Natural killer cell treated with Interleukin-12 subunit alpha and Interleukin-12 subunit beta and Interleukin-15 and Interleukin-18, amount 100 ng/mL, for 72 hours (primary cell): ENCODE measurements at regions not wholly inside any gene's neighbourhood (a gene's known extent, or its start where the extent isn't known, plus 50 kb on each side); places are given as distances from the start of the nearest gene placed in this dataset.

Experiments used
- ATAC-seq, 2 donors: fragments of 150-1000 bp; cut with Tn5 transposase in 1 of 2; sonication (Bioruptor Pico), chemical (Tn5 transposase) in 1 of 2; 2 replicates each; pipeline ENCODE4 v1.10.0; 2021
- DNase-seq: peaks from one replicate; pipeline ENCODE4 v3.0.0; 2022; ENCODE audit warnings: low spot score
- H3K27ac Mint-ChIP-seq, 2 donors: 1 replicate in 1 of 2; 2 replicates in 1 of 2; pipeline ENCODE4 v1.8.0; 2022; ENCODE audit warnings: mixed read lengths in 2 of 2, mild to moderate bottlenecking in 1 of 2, moderate library complexity in 1 of 2
- H3K27me3 Mint-ChIP-seq, 2 donors: 1 replicate in 1 of 2; 2 replicates in 1 of 2; pipeline ENCODE4 v1.8.0; 2022; ENCODE audit warnings: mixed read lengths in 2 of 2
- H3K36me3 Mint-ChIP-seq: one replicate; pipeline ENCODE4 v1.8.0; 2022; ENCODE audit warnings: mixed read lengths
- H3K4me1 Mint-ChIP-seq, 2 donors: 1 replicate in 1 of 2; 2 replicates in 1 of 2; pipeline ENCODE4 v1.8.0; 2022; ENCODE audit warnings: low read depth in 2 of 2, mixed read lengths in 2 of 2, mild to moderate bottlenecking in 1 of 2
- H3K4me3 Mint-ChIP-seq: one replicate; pipeline ENCODE4 v1.8.0; 2022; ENCODE audit warnings: mixed read lengths
- H3K9me3 Mint-ChIP-seq: 2 replicates; pipeline ENCODE4 v1.8.0; 2022; ENCODE audit warnings: mixed read lengths

- no peak overlapping the region for H3K27ac Mint-ChIP-seq
- no peak overlapping the region for H3K4me3 Mint-ChIP-seq
- no peaks in the 10 kb centered on the region for H3K4me1 Mint-ChIP-seq
- DNase-seq (no peak), ATAC-seq (no peak)
- no peaks in the 10 kb centered on the region for H3K36me3 Mint-ChIP-seq
- peaks cover 13 to 41% of the 10 kb centered on the region in 2 donors for H3K27me3 Mint-ChIP-seq
- no peaks in the 10 kb centered on the region for H3K9me3 Mint-ChIP-seq
These were observed 169.8 kb upstream of the FOXD3 start for GRCh38 chr1:63152572-63152971.

DNA sequence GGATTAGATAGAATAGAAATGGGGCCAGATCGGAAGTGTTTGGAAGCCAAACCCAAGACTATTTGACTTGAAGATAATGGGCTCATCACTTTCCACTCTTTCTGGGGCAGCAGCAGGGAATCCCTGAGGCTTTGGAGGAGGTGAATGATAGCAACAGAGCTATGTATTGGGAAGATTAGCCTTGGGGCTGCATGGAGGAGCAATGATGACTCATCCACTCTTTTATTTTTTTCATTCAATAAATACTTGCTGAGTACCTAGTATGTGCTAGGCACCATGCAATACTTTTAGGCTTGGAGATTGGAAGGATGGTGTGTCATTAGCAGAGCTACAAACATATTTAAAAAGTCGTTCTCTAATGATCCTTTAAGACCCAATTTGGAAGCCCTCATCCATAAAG lies 166.9 kb upstream of the FOXD3 start:
- H3K27ac Mint-ChIP-seq: no peak overlapping the region
- H3K4me3 Mint-ChIP-seq: no peak overlapping the region
- no peak for DNase-seq
- no peak for ATAC-seq
- H3K36me3 Mint-ChIP-seq: no peaks in the 10 kb centered on the region
- peaks cover 13 to 50% of the 10 kb centered on the region in 2 donors for H3K27me3 Mint-ChIP-seq
- H3K4me1 Mint-ChIP-seq: no peaks in the 10 kb centered on the region
- H3K9me3 Mint-ChIP-seq: no peaks in the 10 kb centered on the region

GRCh38 chr1:63157085-63157484 lies 165.3 kb upstream of the FOXD3 start:
- Mint-ChIP-seq H3K27me3 (peaks cover 7 to 37% of the 10 kb centered on the region in 2 donors), H3K4me1 (no peaks in the 10 kb centered on the region), H3K27ac (no peak overlapping the region), H3K9me3 (no peaks in the 10 kb centered on the region), H3K36me3 (no peaks in the 10 kb centered on the region), H3K4me3 (no peak overlapping the region)
- DNase-seq (no peak), ATAC-seq (no peak)

GRCh38 chr1:63169057-63169456 lies 153.3 kb upstream of the FOXD3 start:
- peaks cover 5 to 14% of the 10 kb centered on the region in 2 donors for H3K27me3 Mint-ChIP-seq
- H3K9me3 Mint-ChIP-seq: peaks cover 4% of the 10 kb centered on the region
- no peaks in the 10 kb centered on the region for H3K36me3 Mint-ChIP-seq
- ATAC-seq (no peak), DNase-seq (no peak)
- H3K4me3 Mint-ChIP-seq: no peak overlapping the region
- H3K4me1 Mint-ChIP-seq: no peaks in the 10 kb centered on the region
- no peak overlapping the region for H3K27ac Mint-ChIP-seq

GRCh38 chr1:63173161-63173560 lies 149.2 kb upstream of the FOXD3 start:
- Mint-ChIP-seq H3K27ac (no peak overlapping the region), H3K27me3 (peaks cover 0 to 5% of the 10 kb centered on the region in 2 donors), H3K4me3 (no peak overlapping the region), H3K4me1 (no peaks in the 10 kb centered on the region), H3K9me3 (peaks cover 3% of the 10 kb centered on the region), H3K36me3 (no peaks in the 10 kb centered on the region)
- ATAC-seq (no peak), DNase-seq (no peak)

GRCh38 chr1:63189677-63190076 lies 132.7 kb upstream of the FOXD3 start:
- Mint-ChIP-seq H3K36me3 (no peaks in the 10 kb centered on the region), H3K27ac (no peak overlapping the region), H3K9me3 (no peaks in the 10 kb centered on the region), H3K27me3 (peaks cover 0 to 6% of the 10 kb centered on the region in 2 donors), H3K4me3 (no peak overlapping the region), H3K4me1 (no peaks in the 10 kb centered on the region)
- ATAC-seq (no peak), DNase-seq (no peak)

DNA sequence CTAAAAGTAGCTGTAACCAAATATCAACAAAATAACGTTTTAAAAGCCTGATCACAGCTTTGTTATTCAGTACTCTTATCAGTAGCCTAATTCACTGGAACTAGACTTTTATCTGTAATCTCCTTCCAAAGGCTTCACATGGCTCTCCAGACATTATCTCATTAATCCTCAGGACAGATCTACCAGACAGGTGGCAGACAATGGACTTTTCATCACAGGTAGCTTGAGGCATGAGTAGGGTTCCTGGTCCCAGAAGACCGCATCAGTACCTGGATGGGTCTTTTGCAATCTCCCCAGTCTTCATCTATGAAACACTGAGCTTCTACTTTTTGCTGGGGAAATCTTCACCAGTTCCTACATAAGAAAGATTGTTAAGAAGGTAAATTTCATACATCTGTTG lies 132.2 kb upstream of the FOXD3 start:
- no peak for DNase-seq
- H3K4me3 Mint-ChIP-seq: no peak overlapping the region
- H3K36me3 Mint-ChIP-seq: no peaks in the 10 kb centered on the region
- H3K27ac Mint-ChIP-seq: no peak overlapping the region
- no peaks in the 10 kb centered on the region for H3K4me1 Mint-ChIP-seq
- H3K27me3 Mint-ChIP-seq: peaks cover 0 to 6% of the 10 kb centered on the region in 2 donors
- H3K9me3 Mint-ChIP-seq: no peaks in the 10 kb centered on the region
- no peak for ATAC-seq

DNA sequence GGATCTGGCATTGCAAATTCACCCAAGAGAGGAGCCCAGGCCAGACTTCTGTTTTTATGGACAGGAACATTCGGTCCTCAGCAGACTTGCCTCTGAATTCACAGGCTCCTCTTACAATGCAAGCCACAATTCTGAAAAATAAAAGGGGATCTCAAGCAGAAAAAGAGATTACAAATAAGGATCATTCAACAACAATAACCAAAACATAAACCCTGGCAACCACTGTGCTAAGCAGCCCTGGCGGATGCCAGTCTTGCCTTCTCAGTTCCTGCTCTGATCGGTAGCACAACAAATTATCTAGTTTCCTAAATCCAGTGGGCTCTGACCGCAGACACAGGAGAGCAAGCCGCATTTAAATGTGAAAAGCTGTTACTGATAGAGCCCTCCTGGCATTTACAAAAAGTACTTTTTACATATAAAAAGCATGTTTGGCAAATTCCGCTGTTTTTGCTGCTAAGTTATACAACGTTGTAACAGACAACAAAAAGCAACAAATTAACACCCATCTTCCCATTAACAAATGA lies 123.4 kb upstream of the FOXD3 start:
- ATAC-seq (no peak), DNase-seq (no peak)
- Mint-ChIP-seq H3K4me1 (no peaks in the 10 kb centered on the region), H3K27ac (no peak overlapping the region), H3K27me3 (peaks cover 6 to 16% of the 10 kb centered on the region in 2 donors), H3K36me3 (no peaks in the 10 kb centered on the region), H3K9me3 (no peaks in the 10 kb centered on the region), H3K4me3 (no peak overlapping the region)

DNA sequence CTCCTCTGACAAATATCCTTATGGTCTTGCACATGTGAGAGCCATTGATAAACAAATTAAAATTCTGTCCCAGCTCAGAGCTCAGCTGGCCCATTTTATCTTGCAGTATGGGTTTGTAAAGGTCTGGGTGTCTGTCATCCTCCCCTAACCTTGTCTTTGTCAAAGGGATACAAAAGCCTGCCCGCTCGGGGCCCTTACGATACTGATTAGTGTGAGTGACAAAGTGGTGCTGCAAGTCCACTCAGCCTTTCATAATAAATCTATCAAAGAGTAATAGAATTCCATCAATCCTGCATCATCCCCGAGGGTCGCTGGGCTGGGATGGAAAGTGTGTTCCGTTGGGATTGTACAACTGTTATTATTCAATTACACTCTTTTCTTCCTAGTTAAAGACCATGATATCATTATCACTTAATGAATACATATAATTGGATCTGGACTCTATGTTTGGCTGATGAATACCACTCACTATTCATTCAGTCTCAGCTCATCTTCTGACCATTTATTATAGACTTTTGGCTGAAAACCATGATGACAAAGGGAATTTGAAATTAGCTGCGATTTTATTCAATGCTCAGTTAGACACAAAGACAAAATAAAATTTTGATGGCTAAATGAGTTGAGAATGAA lies 122.5 kb upstream of the FOXD3 start:
- no peaks in the 10 kb centered on the region for H3K4me1 Mint-ChIP-seq
- no peak overlapping the region for H3K27ac Mint-ChIP-seq
- ATAC-seq (no peak), DNase-seq (no peak)
- H3K9me3 Mint-ChIP-seq: no peaks in the 10 kb centered on the region
- no peaks in the 10 kb centered on the region for H3K36me3 Mint-ChIP-seq
- no peak overlapping the region for H3K4me3 Mint-ChIP-seq
- H3K27me3 Mint-ChIP-seq: peaks cover 7 to 16% of the 10 kb centered on the region in 2 donors

DNA sequence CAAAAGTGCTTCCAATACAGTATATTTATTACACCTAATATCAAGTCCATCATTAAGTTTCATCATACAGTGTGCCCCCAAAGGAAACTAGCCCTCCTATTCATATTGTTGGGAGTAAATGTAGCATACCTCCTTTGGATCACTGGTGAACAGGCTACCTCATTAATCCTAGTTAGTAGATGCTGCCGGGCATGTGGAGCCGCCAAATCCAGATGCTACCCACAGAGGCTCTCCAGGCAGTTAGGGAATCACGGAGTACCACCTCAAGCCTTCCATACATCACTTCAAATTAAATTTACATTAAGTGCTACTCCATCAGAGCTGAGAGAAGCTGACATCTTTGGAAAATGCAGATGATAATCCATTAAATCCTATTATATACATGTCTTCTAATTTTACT lies 121.7 kb upstream of the FOXD3 start:
- DNase-seq: no peak
- Mint-ChIP-seq H3K27me3 (peaks cover 8 to 16% of the 10 kb centered on the region in 2 donors), H3K9me3 (no peaks in the 10 kb centered on the region), H3K27ac (no peak overlapping the region), H3K36me3 (no peaks in the 10 kb centered on the region), H3K4me3 (no peak overlapping the region), H3K4me1 (no peaks in the 10 kb centered on the region)
- ATAC-seq: no peak

GRCh38 chr1:63203641-63204040 lies 118.7 kb upstream of the FOXD3 start:
- Mint-ChIP-seq H3K36me3 (no peaks in the 10 kb centered on the region), H3K9me3 (no peaks in the 10 kb centered on the region), H3K4me1 (no peaks in the 10 kb centered on the region), H3K27me3 (peaks cover 12 to 13% of the 10 kb centered on the region in 2 donors), H3K27ac (no peak overlapping the region), H3K4me3 (no peak overlapping the region)
- ATAC-seq: no peak
- DNase-seq: no peak

DNA sequence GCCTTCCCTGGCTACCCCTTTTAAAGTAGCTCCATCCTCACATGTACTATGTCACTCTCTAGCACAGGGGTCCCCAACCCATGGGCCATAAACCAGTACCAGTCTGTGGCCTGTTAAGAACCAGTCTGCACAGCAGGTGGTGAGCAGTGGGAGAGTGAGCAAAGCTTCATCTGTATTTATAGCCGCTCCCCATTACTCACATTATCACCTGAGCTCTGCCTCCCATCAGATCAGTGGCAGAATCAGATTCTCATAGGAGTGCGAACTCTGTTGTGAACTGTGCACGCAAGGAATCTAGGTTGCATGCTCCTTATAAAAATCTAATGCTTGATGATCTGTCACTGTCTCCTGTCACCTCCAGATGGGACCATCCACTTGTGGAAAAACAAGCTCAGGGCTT lies 116.6 kb upstream of the FOXD3 start:
- no peaks in the 10 kb centered on the region for H3K9me3 Mint-ChIP-seq
- H3K27ac Mint-ChIP-seq: no peak overlapping the region
- no peaks in the 10 kb centered on the region for H3K4me1 Mint-ChIP-seq
- ATAC-seq (no peak), DNase-seq (no peak)
- H3K36me3 Mint-ChIP-seq: no peaks in the 10 kb centered on the region
- H3K27me3 Mint-ChIP-seq: peaks cover 9 to 11% of the 10 kb centered on the region in 2 donors
- H3K4me3 Mint-ChIP-seq: no peak overlapping the region

- H3K4me3 Mint-ChIP-seq: no peak overlapping the region
- no peak overlapping the region for H3K27ac Mint-ChIP-seq
These were observed 107.8 kb upstream of the FOXD3 start for GRCh38 chr1:63214553-63214952.

GRCh38 chr1:63223426-63223825 lies 98.9 kb upstream of the FOXD3 start:
- ATAC-seq (no peak), DNase-seq (no peak)
- H3K4me3 Mint-ChIP-seq: no peak overlapping the region
- H3K9me3 Mint-ChIP-seq: no peaks in the 10 kb centered on the region
- H3K27me3 Mint-ChIP-seq: peaks cover 2 to 11% of the 10 kb centered on the region in 2 donors
- H3K36me3 Mint-ChIP-seq: no peaks in the 10 kb centered on the region
- H3K4me1 Mint-ChIP-seq: no peaks in the 10 kb centered on the region
- no peak overlapping the region for H3K27ac Mint-ChIP-seq

More at GRCh38 chr1:63214553-63214952, 107.8 kb upstream of the FOXD3 start:
- peaks cover 5 to 7% of the 10 kb centered on the region in 2 donors for H3K27me3 Mint-ChIP-seq
- no peaks in the 10 kb centered on the region for H3K36me3 Mint-ChIP-seq
- no peaks in the 10 kb centered on the region for H3K4me1 Mint-ChIP-seq
- peaks cover 3% of the 10 kb centered on the region for H3K9me3 Mint-ChIP-seq
- DNase-seq (no peak), ATAC-seq (no peak)

- H3K4me3 Mint-ChIP-seq: no peak overlapping the region
- no peak for ATAC-seq
- DNase-seq: no peak
- H3K36me3 Mint-ChIP-seq: no peaks in the 10 kb centered on the region
- H3K9me3 Mint-ChIP-seq: peaks cover 3% of the 10 kb centered on the region
- peaks cover 3 to 8% of the 10 kb centered on the region in 2 donors for H3K27me3 Mint-ChIP-seq
- no peak overlapping the region for H3K27ac Mint-ChIP-seq
- no peaks in the 10 kb centered on the region for H3K4me1 Mint-ChIP-seq
These were observed 91.6 kb upstream of the FOXD3 start for GRCh38 chr1:63230722-63231121.
